K562 (cell line): ENCODE measurements at regions not wholly inside any gene's neighbourhood (a gene's known extent, or its start where the extent isn't known, plus 50 kb on each side); places are given as distances from the start of the nearest gene placed in this dataset.

Experiments
- ATAC-seq: fragments of 200-7000 bp; cut with Tn5 transposase; 3 replicates; pipeline ENCODE4 v1.9.1; 2020; ENCODE audit warnings: moderate library complexity
- BruUV-seq: library from RNA; stranded (reverse); fragments of 400-500 nt; replicated peaks from 2 replicates; lab custom pipeline; 2021; lab: Mats Ljungman, UMichigan
- CTCF ChIA-PET: fragments of 300-600 bp; formaldehyde crosslinking; extraction: SDS; loops from one replicate; lab custom pipeline; 2021; ENCODE audit warnings: low intra/inter-chr PET ratio; lab: Yijun Ruan, JAX
- POLR2A ChIA-PET: fragments of 300-600, 350-650 bp; sonication (Branson Sonifier 250); formaldehyde crosslinking; extraction: SDS; loops from one replicate; lab custom pipeline; 2021; ENCODE audit warnings: antibody characterized with exemption, inconsistent platforms; lab: Yijun Ruan, JAX
- DNase-seq, 4 experiments: peaks; one replicate each; pipeline versions ENCODE4 v3.0.0 to v3.0.0-alpha.2; 2011 to 2018; ENCODE audit warnings: low spot score in 3 of 4, mixed read lengths in 3 of 4; ENCODE audit errors: extremely low read depth in 1 of 4
- FAIRE-seq: peaks from 2 replicates; lab custom pipeline; 2011; peaks lifted over from hg19 to GRCh38; lab: Jason Lieb, UNC
- H2AFZ ChIP-seq: 2 replicates; pipeline ENCODE4 v1.6.0; 2011; ENCODE audit warnings: low read depth, low read length, control low read depth, inconsistent platforms
- H3K27ac ChIP-seq: fragments of 200-600 bp; 3 replicates; pipeline ENCODE4 v1.8.0; 2011; ENCODE audit warnings: low read depth, mild to moderate bottlenecking, control low read depth, inconsistent platforms, low read length, moderate library complexity, mixed read lengths; ENCODE audit errors: extremely low read depth
- H3K27me3 ChIP-seq, 2 experiments: fragments of 300-600 bp in 1 of 2; 2 replicates in 1 of 2; 3 replicates in 1 of 2; pipeline versions ENCODE4 v1.6.0 to v1.8.0; 2011; ENCODE audit warnings: inconsistent platforms in 2 of 2, low read length in 2 of 2, mild to moderate bottlenecking in 1 of 2, mixed read lengths in 1 of 2, moderate library complexity in 1 of 2; ENCODE audit not compliant: control insufficient read depth in 2 of 2, insufficient read depth in 2 of 2
- H3K36me3 ChIP-seq: fragments of 300-600 bp; 3 replicates; pipeline ENCODE4 v1.8.0; 2011; ENCODE audit warnings: mild to moderate bottlenecking, low read length, inconsistent platforms; ENCODE audit not compliant: control insufficient read depth, insufficient read depth
- H3K4me1 ChIP-seq, 2 experiments: fragments of 200-600 bp in 1 of 2; replicated peaks in 1 of 2; 2 replicates in 1 of 2; 3 replicates in 1 of 2; pipeline versions ENCODE4 v1.5.1 to v1.8.0; 2011; ENCODE audit warnings: inconsistent platforms in 2 of 2, low read length in 2 of 2, mild to moderate bottlenecking in 1 of 2, mixed read lengths in 1 of 2, moderate library complexity in 1 of 2; ENCODE audit not compliant: control insufficient read depth in 2 of 2, insufficient read depth in 2 of 2
- H3K4me2 ChIP-seq: 2 replicates; pipeline ENCODE4 v1.6.1; 2011; ENCODE audit warnings: low read length, control low read depth, inconsistent platforms, mixed read lengths; ENCODE audit not compliant: insufficient read depth
- H3K4me3 ChIP-seq: fragments of 200-600 bp; sonication (generic), shearing (Covaris generic); 2 replicates; pipeline ENCODE4 v1.5.1; 2016; ENCODE audit warnings: control low read depth, inconsistent platforms
- H3K79me2 ChIP-seq: fragments of 200-600 bp; 3 replicates; pipeline ENCODE4 v1.8.0; 2011; ENCODE audit warnings: low read length, inconsistent platforms; ENCODE audit not compliant: control insufficient read depth, insufficient read depth
- H3K9ac ChIP-seq, 2 experiments: 2 replicates each; pipeline versions ENCODE4 v1.6.0 to v1.6.1; 2011; ENCODE audit warnings: low read depth in 2 of 2, low read length in 2 of 2, control low read depth in 1 of 2, inconsistent platforms in 1 of 2, mild to moderate bottlenecking in 1 of 2, mixed read lengths in 1 of 2; ENCODE audit not compliant: insufficient read depth in 1 of 2
- H3K9me1 ChIP-seq: one replicate; pipeline ENCODE4 v1.6.0; 2011; ENCODE audit warnings: inconsistent platforms, mild to moderate bottlenecking, low read length, moderate library complexity; ENCODE audit not compliant: control insufficient read depth, insufficient read depth
- H3K9me3 ChIP-seq: replicated peaks from 2 replicates; pipeline ENCODE4 v1.5.1; 2011; ENCODE audit warnings: low read depth, low read length, inconsistent platforms; ENCODE audit not compliant: control insufficient read depth, insufficient read depth
- H4K20me1 ChIP-seq: replicated peaks from 2 replicates; pipeline ENCODE4 v1.6.1; 2011; ENCODE audit warnings: low read length, inconsistent platforms, mixed read lengths; ENCODE audit not compliant: control insufficient read depth, insufficient read depth
- SAP30 ChIP-seq: fragments of 200-600 bp; sonication (generic); IDR thresholded peaks from 2 replicates; pipeline ENCODE4 v1.6.1; 2012; ENCODE audit warnings: borderline replicate concordance, low read depth, mild to moderate bottlenecking, moderate library complexity, low read length, control low read depth, inconsistent platforms; ENCODE audit not compliant: insufficient read depth, poor library complexity, severe bottlenecking
- TGIF2 ChIP-seq: sonication (generic); formaldehyde crosslinking; IDR thresholded peaks from 2 replicates; pipeline ENCODE4 v1.8.1; 2022; ENCODE audit warnings: mild to moderate bottlenecking, missing genetic modification reagents, moderate library complexity
- ZNF146 ChIP-seq: IDR thresholded peaks from one replicate; pipeline ENCODE4 v1.6.1; 2018; ENCODE audit warnings: missing compliant biosample characterization; ENCODE audit not compliant: unreplicated experiment
- ZNF24 ChIP-seq: fragments of 450-650 bp; IDR thresholded peaks from 2 replicates; pipeline ENCODE4 v1.6.1; 2016
- ZNF347 ChIP-seq: fragments of 450-650 bp; formaldehyde crosslinking; IDR thresholded peaks from 2 replicates; pipeline ENCODE4 v1.4.0; 2020; ENCODE audit warnings: low read depth, mild to moderate bottlenecking, moderate library complexity
- ZNF354B ChIP-seq: fragments of 250-450 bp; sonication (Bioruptor Pico); IDR thresholded peaks from 2 replicates; pipeline ENCODE4 v1.4.0; 2020
- WGBS: fragments of 100-300 bp; shearing (Covaris generic); methylation state at CpG from one replicate; pipeline ENCODE4 v1.1.6; 2016; ENCODE audit warnings: low coverage, mixed read lengths; ENCODE audit not compliant: insufficient coverage; ENCODE audit errors: missing lambda C conversion rate; 5-methylcytosine and 5-hydroxymethylcytosine counted together
- in situ Hi-C: fragments of 300-500 bp; cut with MboI; formaldehyde crosslinking; loops from 4 replicates; pipeline ENCODE4 v1.15.0; 2018; ENCODE audit warnings: inconsistent platforms, mixed read lengths
- intact Hi-C: fragments of 100-400 bp; cut with micrococcal nuclease; formaldehyde crosslinking; loops from 2 replicates; pipeline ENCODE4 v1.14.2; 2022
- TF ChIP-seq, protein P1 (sequence below): fragments of 250-450 bp; sonication (Bioruptor Pico); IDR thresholded peaks from 2 replicates; pipeline ENCODE4 v1.4.0; 2020
- TF ChIP-seq, protein P2 (sequence below): fragments of 250-450 bp; sonication (Bioruptor Pico); IDR thresholded peaks from 2 replicates; pipeline ENCODE4 v1.8.0; 2021; ENCODE audit warnings: moderate library complexity, mild to moderate bottlenecking, inconsistent platforms

GRCh38 chr5:88480801-88481499 lies 212.3 kb upstream of the TMEM161B start (continued):
- TF ChIP-seq ZNF347 (CRISPR knock-in tag), result no peak

GRCh38 chr5:88480245-88480644 lies 211.6 kb upstream of the TMEM161B start:
- Histone ChIP-seq H3K79me2 (no peaks in the 10 kb centered on the region), H3K4me3 (no peak overlapping the region), H3K4me1 (no peaks in the 10 kb centered on the region), H3K36me3 (no peaks in the 10 kb centered on the region), H3K27me3 (no peaks in the 10 kb centered on the region), H2AFZ (no peak overlapping the region), H3K4me2 (no peak overlapping the region), H3K27ac (no peak overlapping the region), H3K9ac (no peak overlapping the region), H3K9me1 (no peaks in the 10 kb centered on the region), H4K20me1 (no peaks in the 10 kb centered on the region), H3K9me3 (no peaks in the 10 kb centered on the region)
- 3% methylated on average over 4 of the region's 4 CpGs for WGBS
- no peak for ATAC-seq
- DNase-seq, result no peak
- no TSS peak for BruUV-seq
- CTCF ChIA-PET, result no interaction called here
- intact Hi-C loops (no loop called here), in situ Hi-C loops (no loop called here)
- TF ChIP-seq, protein P1, sequence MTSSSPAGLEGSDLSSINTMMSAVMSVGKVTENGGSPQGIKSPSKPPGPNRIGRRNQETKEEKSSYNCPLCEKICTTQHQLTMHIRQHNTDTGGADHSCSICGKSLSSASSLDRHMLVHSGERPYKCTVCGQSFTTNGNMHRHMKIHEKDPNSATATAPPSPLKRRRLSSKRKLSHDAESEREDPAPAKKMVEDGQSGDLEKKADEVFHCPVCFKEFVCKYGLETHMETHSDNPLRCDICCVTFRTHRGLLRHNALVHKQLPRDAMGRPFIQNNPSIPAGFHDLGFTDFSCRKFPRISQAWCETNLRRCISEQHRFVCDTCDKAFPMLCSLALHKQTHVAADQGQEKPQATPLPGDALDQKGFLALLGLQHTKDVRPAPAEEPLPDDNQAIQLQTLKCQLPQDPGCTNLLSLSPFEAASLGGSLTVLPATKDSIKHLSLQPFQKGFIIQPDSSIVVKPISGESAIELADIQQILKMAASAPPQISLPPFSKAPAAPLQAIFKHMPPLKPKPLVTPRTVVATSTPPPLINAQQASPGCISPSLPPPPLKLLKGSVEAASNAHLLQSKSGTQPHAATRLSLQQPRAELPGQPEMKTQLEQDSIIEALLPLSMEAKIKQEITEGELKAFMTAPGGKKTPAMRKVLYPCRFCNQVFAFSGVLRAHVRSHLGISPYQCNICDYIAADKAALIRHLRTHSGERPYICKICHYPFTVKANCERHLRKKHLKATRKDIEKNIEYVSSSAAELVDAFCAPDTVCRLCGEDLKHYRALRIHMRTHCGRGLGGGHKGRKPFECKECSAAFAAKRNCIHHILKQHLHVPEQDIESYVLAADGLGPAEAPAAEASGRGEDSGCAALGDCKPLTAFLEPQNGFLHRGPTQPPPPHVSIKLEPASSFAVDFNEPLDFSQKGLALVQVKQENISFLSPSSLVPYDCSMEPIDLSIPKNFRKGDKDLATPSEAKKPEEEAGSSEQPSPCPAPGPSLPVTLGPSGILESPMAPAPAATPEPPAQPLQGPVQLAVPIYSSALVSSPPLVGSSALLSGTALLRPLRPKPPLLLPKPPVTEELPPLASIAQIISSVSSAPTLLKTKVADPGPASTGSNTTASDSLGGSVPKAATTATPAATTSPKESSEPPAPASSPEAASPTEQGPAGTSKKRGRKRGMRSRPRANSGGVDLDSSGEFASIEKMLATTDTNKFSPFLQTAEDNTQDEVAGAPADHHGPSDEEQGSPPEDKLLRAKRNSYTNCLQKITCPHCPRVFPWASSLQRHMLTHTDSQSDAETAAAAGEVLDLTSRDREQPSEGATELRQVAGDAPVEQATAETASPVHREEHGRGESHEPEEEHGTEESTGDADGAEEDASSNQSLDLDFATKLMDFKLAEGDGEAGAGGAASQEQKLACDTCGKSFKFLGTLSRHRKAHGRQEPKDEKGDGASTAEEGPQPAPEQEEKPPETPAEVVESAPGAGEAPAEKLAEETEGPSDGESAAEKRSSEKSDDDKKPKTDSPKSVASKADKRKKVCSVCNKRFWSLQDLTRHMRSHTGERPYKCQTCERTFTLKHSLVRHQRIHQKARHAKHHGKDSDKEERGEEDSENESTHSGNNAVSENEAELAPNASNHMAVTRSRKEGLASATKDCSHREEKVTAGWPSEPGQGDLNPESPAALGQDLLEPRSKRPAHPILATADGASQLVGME, result no peak
- TF ChIP-seq, protein P2, sequence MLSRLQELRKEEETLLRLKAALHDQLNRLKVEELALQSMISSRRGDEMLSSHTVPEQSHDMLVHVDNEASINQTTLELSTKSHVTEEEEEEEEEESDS (CRISPR knock-in tag), result no peak
- no peak for TF ChIP-seq SAP30
- TF ChIP-seq TGIF2 (CRISPR knock-in tag), result no peak
- TF ChIP-seq ZNF146 (CRISPR knock-in tag), result no peak
- no peak for TF ChIP-seq ZNF354B
- no peak for TF ChIP-seq ZNF24
- POLR2A ChIA-PET, result no interaction called here
- no peak for FAIRE-seq
